MM.1S (cell line): ENCODE measurements at regions not wholly inside any gene's neighbourhood (a gene's known extent, or its start where the extent isn't known, plus 50 kb on each side); places are given as distances from the start of the nearest gene placed in this dataset.

Source experiments
- CTCF ChIP-seq: fragments of 300-600 bp; sonication (generic); IDR thresholded peaks from 2 replicates; pipeline ENCODE4 v1.5.1; 2016; ENCODE audit warnings: antibody characterized with exemption, low read length, mixed read lengths
- EZH2 ChIP-seq: fragments of 300-600 bp; sonication (generic); optimal IDR thresholded peaks from 2 replicates; pipeline ENCODE3; 2017; ENCODE audit warnings: low read depth, mild to moderate bottlenecking, antibody characterized with exemption, low read length, mixed read lengths

GRCh38 chr2:4882421-4882820 lies 809.8 kb upstream of the SOX11 start:
- TF ChIP-seq CTCF (no peak), EZH2 (no peak)
